HG02981 (cell line): ENCODE measurements at regions not wholly inside any gene's neighbourhood (a gene's known extent, or its start where the extent isn't known, plus 50 kb on each side); places are given as distances from the start of the nearest gene placed in this dataset.

ENCODE experiments used
- ATAC-seq: cut with Tn5 transposase; IDR thresholded peaks from one replicate; pipeline ENCODE4 v1.9.1; 2021; ENCODE audit warnings: mild to moderate bottlenecking, moderate library complexity; ENCODE audit not compliant: unreplicated experiment

DNA sequence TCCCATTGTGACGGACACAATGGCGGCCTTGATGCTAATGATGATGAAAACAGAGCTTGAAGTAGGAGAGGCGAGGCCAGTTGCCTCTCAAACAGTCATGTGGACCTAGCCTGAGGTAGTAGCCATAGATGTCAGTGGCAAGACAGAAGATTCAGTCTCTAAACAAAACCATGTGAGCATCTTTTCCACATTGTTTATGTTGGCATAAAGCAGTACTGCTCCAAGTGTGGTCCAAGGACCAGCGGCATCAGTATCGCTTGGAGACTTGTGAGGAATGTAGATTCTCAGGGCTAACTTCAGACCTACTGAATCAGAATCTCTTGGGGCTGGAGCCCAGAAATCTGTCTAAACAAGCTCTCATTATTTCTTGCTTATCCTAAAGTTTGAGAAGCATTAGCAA is 312.8 kb upstream of the JAG1 start:
- no peak for ATAC-seq

DNA sequence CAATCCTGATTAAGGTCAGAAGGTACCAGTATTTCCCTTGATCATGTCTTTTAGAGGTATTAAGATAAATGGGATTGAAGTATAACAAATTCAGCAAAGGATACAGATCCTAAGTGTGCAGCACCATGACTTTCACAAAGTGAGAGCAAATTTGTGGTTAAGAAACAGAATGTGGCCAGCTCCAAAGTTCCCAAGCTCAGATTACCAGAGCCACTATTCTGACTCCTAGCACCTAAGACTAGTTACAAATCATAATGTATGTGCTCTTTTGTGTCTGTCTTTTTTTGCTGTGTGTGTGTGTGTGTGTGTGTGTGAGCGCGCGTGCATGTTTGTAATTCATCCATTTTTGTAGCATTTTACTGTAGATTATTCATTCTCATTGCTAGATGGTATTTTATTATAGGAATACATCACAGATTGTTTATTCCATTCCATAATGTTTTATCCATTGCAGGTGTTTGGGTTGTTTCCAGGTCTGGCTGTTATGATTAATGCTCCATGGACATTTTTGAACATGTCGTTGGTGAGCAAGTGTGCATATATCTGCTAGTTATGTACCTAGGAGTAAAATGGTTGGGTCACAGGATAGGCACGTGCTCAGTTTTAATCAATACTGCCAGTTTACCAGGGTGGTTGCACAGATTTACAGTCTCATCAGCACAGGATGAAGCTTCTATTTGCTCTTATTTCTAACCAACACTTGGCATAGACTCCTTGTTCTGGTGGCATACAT is 314.0 kb upstream of the JAG1 start:
- ATAC-seq, result no peak

GRCh38 chr20:10990625-10991382 is 317.0 kb upstream of the JAG1 start:
- no peak for ATAC-seq

- ATAC-seq, result no peak
These were observed 318.9 kb upstream of the JAG1 start for GRCh38 chr20:10992731-10993130.

DNA sequence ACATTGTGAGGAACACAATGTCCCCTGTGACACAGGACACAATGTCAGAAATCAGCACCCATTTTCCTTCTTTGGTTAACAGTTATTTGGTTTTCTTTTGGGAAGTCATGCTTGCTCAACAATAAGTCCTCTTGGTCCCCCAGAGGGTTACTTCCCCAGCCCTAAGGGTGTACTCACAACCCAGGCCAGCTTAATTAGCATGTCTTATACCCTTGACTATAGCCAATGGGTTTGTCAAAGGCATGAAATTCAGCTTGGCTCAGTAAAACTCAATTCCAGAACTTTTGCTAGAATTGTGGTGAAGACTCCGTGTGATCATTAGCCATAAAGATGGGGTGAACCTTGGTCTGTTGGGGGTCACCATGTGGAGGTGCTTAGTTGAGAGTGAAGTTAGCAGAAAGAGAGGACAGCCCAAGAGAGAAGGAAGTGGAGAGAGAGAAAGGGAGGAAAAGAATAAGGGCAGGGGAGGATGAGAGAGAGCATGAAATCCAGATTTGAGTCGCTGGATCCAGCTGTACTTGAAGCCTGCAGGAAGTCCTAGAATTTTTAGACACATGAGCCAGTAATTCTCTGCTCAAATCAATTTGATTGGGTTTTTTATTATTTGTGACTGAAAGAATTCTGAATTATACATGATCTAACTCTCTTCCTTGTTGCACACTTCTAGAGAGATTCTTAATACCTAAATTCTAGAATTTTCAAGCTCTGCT is 321.3 kb upstream of the JAG1 start:
- ATAC-seq, result no peak

DNA sequence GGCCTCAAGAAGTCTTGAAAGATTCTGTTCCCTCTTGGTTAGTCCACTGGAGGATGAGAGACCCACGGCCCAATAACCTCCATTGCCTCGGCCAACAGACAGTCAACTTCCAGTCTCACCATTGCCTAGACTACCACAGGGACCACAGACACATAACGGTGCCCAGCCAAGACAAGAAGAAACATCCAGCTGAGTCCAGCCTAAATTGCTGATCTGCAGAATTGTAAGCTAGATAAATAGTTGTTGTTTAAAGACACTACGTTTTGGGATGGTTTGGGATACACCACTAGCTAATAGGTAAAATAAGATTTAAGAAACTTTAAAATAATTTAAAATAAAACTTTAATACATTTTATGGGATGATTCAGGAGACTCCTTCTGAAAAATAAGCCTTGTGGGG is 324.7 kb upstream of the JAG1 start:
- no peak for ATAC-seq

- ATAC-seq, result no peak
These were observed 326.6 kb upstream of the JAG1 start for GRCh38 chr20:11000416-11000815.

DNA sequence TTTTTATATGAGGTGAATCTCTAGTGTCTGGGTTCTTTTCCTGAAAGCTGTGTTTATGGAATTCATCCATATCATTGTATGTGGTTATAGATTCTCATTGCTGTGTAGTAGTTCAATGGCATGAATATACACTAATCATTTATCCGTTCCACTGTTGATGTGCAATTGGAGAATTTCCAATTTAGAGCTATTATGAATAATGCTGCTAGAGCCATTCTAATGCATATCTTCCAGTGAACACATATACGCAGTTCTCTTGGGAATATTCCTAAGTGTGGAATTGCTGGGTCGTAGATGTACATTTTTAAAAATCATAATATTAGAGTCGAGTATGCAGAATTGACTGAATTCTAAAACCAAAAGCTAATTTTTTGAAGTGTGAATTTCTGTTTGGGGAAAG is 327.5 kb upstream of the JAG1 start:
- ATAC-seq, result no peak

GRCh38 chr20:11001764-11002540 is 328.2 kb upstream of the JAG1 start:
- no peak for ATAC-seq

GRCh38 chr20:11003341-11003740 is 329.5 kb upstream of the JAG1 start:
- ATAC-seq, result no peak

DNA sequence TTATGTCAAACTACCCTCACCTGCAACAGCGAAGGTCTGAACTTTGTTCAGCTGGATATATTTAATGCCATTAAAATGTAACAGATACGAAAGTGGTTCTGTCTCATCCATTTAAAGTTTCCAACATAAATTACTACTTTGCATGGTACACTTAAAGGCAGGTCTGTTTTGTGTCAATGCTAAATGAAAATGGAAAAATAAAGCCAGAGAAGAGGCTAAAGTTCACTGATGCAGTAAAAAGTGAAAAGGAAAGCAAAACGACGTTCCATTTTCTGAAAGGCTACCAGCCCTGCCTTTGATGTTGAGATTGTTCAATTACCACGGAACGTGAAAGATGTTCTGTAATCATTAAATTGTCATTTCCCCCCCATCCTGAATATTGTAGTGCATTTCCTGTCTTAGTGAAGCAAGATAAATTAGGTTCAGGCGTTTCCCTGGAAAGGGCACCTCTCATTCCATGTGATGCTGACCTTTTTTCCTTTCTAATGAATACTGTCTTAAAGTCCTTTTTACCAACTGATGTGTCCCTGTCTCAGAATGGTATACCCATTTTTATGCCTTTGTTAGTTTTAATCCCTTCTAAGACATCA is 334.7 kb upstream of the JAG1 start:
- ATAC-seq, result no peak

GRCh38 chr20:11011653-11012052 is 337.9 kb upstream of the JAG1 start:
- ATAC-seq, result no peak

- no peak for ATAC-seq
These were observed 339.2 kb upstream of the JAG1 start for GRCh38 chr20:11012975-11013374.

GRCh38 chr20:11013801-11014200 is 340.0 kb upstream of the JAG1 start:
- no peak for ATAC-seq

GRCh38 chr20:11015440-11015839 is 341.6 kb upstream of the JAG1 start:
- ATAC-seq, result no peak

GRCh38 chr20:11017446-11017845 is 343.6 kb upstream of the JAG1 start:
- ATAC-seq, result no peak

DNA sequence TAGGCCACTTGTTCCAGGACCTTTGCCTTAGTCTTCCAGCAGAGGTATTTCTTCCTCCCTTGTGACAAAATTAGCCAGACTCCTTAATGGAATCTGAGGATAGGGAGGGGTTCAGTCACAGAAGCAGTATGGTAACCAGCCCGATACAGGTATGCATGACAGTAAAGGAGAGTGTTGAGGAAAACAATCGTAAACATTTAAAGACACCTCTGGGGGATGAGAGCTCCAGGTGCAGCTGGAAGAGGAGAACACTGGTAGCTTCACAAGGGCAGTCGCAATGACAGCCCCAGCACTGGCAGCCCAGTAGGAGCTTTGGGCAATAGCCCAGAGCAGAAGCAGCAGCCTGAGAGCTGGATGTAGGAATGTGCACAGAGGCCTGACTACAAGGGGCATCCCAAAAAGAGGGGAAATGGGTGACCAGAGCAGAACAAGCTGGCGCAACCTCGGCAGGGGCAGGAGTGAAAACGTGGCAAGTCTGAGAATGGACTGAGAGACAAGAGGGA is 344.9 kb upstream of the JAG1 start:
- ATAC-seq, result no peak

GRCh38 chr20:11020712-11021111 is 346.9 kb upstream of the JAG1 start:
- ATAC-seq, result no peak

DNA sequence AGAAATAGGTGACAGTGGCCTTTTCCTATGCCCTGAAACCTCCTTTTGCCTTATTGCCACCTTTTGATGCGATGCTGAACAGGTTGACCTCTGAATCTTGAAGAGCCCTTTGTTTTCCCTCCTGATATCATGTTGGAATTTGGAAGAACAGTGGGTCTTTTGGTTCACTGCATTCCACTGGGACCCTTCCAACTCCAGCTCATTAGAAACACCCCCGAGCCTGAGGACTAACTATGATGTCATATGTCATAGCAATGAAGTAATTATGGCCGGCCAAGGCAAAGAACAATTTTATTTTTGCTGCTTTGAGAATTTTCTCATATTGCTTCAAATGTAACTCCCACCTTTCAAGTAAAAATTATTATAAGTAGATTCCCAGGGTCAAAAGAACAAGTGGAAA is 353.4 kb upstream of the JAG1 start:
- no peak for ATAC-seq

DNA sequence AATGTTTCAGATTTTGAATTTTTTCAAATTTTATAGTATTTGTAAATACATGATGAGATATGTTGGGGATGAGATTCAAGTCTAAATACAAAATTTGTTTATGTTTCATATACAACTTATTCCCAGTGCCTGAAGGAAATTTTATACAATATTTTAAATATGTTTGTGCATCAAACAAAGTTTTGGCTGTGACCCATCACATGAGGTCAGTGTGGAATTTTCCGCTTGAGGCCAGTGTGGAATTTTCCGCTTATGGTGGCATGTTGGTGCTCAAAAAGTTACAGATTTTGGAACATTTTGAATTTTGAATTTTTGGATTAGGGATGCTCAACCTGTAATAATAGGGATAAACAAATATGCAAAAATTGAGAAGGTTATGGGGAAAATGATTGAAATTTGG is 356.6 kb upstream of the JAG1 start:
- no peak for ATAC-seq

- ATAC-seq, result no peak
These were observed 357.5 kb upstream of the JAG1 start for GRCh38 chr20:11031300-11031699.
